Lung (tissue), 11 donors: ENCODE measurements at regions not wholly inside any gene's neighbourhood (a gene's known extent, or its start where the extent isn't known, plus 50 kb on each side); places are given as distances from the start of the nearest gene placed in this dataset.

Source experiments
- ATAC-seq: fragments of 200-7000 bp; cut with Tn5 transposase; one replicate; pipeline ENCODE4 v1.9.1; 2020; ENCODE audit warnings: moderate number of reproducible peaks; ENCODE audit not compliant: insufficient read depth, low FRiP score
- DNase-seq, 3 donors: peaks; one replicate each; pipeline ENCODE4 v3.0.0-alpha.2; 2013 to 2017
- H3K27ac ChIP-seq, 2 donors: one replicate each; pipeline ENCODE4 v1.5.1; 2013; ENCODE audit warnings: mild to moderate bottlenecking in 2 of 2, moderate library complexity in 2 of 2, control low read depth in 1 of 2, inconsistent platforms in 1 of 2, low read depth in 1 of 2, low read length in 1 of 2
- H3K27me3 ChIP-seq, 3 donors: one replicate each; pipeline ENCODE4 v1.5.1; 2013; ENCODE audit warnings: low read length in 2 of 3; ENCODE audit not compliant: control insufficient read depth in 3 of 3, insufficient read depth in 3 of 3
- H3K36me3 ChIP-seq, 4 donors: one replicate each; pipeline ENCODE4 v1.5.1; 2013; ENCODE audit warnings: low read length in 4 of 4, mild to moderate bottlenecking in 1 of 4, moderate library complexity in 1 of 4; ENCODE audit not compliant: control insufficient read depth in 4 of 4, insufficient read depth in 4 of 4
- H3K4me1 ChIP-seq, 5 donors: one replicate each; pipeline ENCODE4 v1.5.1; 2013; ENCODE audit warnings: low read length in 5 of 5, mild to moderate bottlenecking in 2 of 5, moderate library complexity in 1 of 5; ENCODE audit not compliant: control insufficient read depth in 5 of 5, insufficient read depth in 5 of 5
- H3K4me3 ChIP-seq: one replicate; pipeline ENCODE4 v1.5.1; 2013; ENCODE audit warnings: mild to moderate bottlenecking, control low read depth, moderate library complexity
- H3K9ac ChIP-seq, 2 donors: one replicate each; pipeline ENCODE4 v1.5.1; 2013; ENCODE audit warnings: low read length in 2 of 2, control low read depth in 1 of 2; ENCODE audit not compliant: insufficient read depth in 1 of 2
- H3K9me3 ChIP-seq, 4 donors: one replicate each; pipeline ENCODE4 v1.5.1; 2013; ENCODE audit warnings: low read length in 3 of 4, mild to moderate bottlenecking in 1 of 4, moderate library complexity in 1 of 4; ENCODE audit not compliant: control insufficient read depth in 4 of 4, insufficient read depth in 3 of 4
- CTCF ChIP-seq: IDR thresholded peaks from 2 replicates; pipeline ENCODE4 v1.5.1; 2012; ENCODE audit warnings: mild to moderate bottlenecking; ENCODE audit errors: control extremely low read depth, extremely low read depth
- WGBS, 2 donors: extraction: QIAGEN DNeasy Blood & Tissue Kit; methylation state at CpG; one replicate each; pipeline ENCODE4 v1.1.7; 2013; 5-methylcytosine and 5-hydroxymethylcytosine counted together
- donor health status: control.
- donor health status: control.
- donor health status: Bipolar disorder and iron deficiency.
- donor health status: healthy.
- donor health status: DM: yes; HTN: yes; CAD: no.

- no peak overlapping the region for H3K27ac ChIP-seq
- peak in 2 of 3 donors; percentile 63 to 66 for DNase-seq
These were observed 53.7 kb upstream of the BCOR start for GRCh38 chrX:40151211-40152172.

GRCh38 chrX:40150503-40150902 lies 52.7 kb upstream of the BCOR start:
- DNase-seq (no peak), ATAC-seq (no peak)
- no peak overlapping the region for H3K9ac ChIP-seq
- H3K27ac ChIP-seq, result no peak overlapping the region
- peaks cover 15 to 31% (median 26%) of the 10 kb centered on the region in 3 donors for H3K27me3 ChIP-seq
- peaks cover 0 to 4% (median 0%) of the 10 kb centered on the region in 4 donors for H3K9me3 ChIP-seq
- TF ChIP-seq CTCF, result no peak
- H3K4me3 ChIP-seq, result no peak overlapping the region
- no peaks in the 10 kb centered on the region for H3K36me3 ChIP-seq
- 40 to 42% methylated on average over 5 to 6 of the region's 6 CpGs for WGBS, 2 donors
- H3K4me1 ChIP-seq, result peaks cover 0 to 54% (median 11%) of the 10 kb centered on the region in 5 donors

More at GRCh38 chrX:40151211-40152172, 53.7 kb upstream of the BCOR start:
- TF ChIP-seq CTCF, result no peak
- Histone ChIP-seq H3K9ac (no peak overlapping the region), H3K4me1 (peaks cover 0 to 50% (median 12%) of the 10 kb centered on the region in 5 donors), H3K27me3 (peaks cover 10 to 31% (median 25%) of the 10 kb centered on the region in 3 donors), H3K9me3 (peaks cover 0 to 4% (median 0%) of the 10 kb centered on the region in 4 donors), H3K4me3 (no peak overlapping the region), H3K36me3 (no peaks in the 10 kb centered on the region)
- no peak for ATAC-seq
- WGBS, 2 donors, result 35 to 74% methylated on average over 39 to 60 of the region's 60 CpGs

- H3K36me3 ChIP-seq, result no peaks in the 10 kb centered on the region
- H3K27me3 ChIP-seq, result peaks cover 15 to 36% (median 25%) of the 10 kb centered on the region in 3 donors
- TF ChIP-seq CTCF, result no peak
- WGBS, 2 donors, result 39 to 55% methylated on average over 16 to 17 of the region's 17 CpGs
- ATAC-seq, result no peak
- no peak overlapping the region for H3K27ac ChIP-seq
- H3K9ac ChIP-seq, result no peak overlapping the region
- peaks cover 0 to 2% (median 0%) of the 10 kb centered on the region in 4 donors for H3K9me3 ChIP-seq
- no peak overlapping the region for H3K4me3 ChIP-seq
- H3K4me1 ChIP-seq, result peaks cover 0 to 59% (median 9%) of the 10 kb centered on the region in 5 donors
- DNase-seq, result no peak
These were observed 51.8 kb upstream of the BCOR start for GRCh38 chrX:40149286-40150175.
